ENCODE measurements at regions not wholly inside any gene's neighbourhood (a gene's known extent, or its start where the extent isn't known, plus 50 kb on each side); places are given as distances from the start of the nearest gene placed in this dataset.

- no peak for DNase-seq (ENCODE audit: low read depth)
Measured at GRCh38 chr3:35946854-35947515, 307.7 kb downstream of the ARPP21 start.

- DNase-seq (ENCODE audit: low read depth) = no peak
Measured at GRCh38 chr3:35950021-35950420, 310.7 kb downstream of the ARPP21 start.

GRCh38 chr3:35954413-35954812 lies 315.1 kb downstream of the ARPP21 start:
- DNase-seq (ENCODE audit: low read depth) = no peak

- DNase-seq (ENCODE audit: low read depth) = peak; percentile 44
Measured at GRCh38 chr3:35965908-35966307, 326.6 kb downstream of the ARPP21 start.

- DNase-seq (ENCODE audit: low read depth) = no peak
Measured at GRCh38 chr3:35966629-35967464, 327.5 kb downstream of the ARPP21 start.

GRCh38 chr3:35968043-35968622 lies 328.8 kb downstream of the ARPP21 start:
- DNase-seq (ENCODE audit: low read depth) = no peak

- no peak for DNase-seq (ENCODE audit: low read depth)
Measured at GRCh38 chr3:35969406-35969805, 330.1 kb downstream of the ARPP21 start.

- DNase-seq (ENCODE audit: low read depth) = no peak
Measured at GRCh38 chr3:35970793-35971192, 331.5 kb downstream of the ARPP21 start.

- DNase-seq (ENCODE audit: low read depth) = no peak
Measured at GRCh38 chr3:35971686-35972085, 332.4 kb downstream of the ARPP21 start.

GRCh38 chr3:35974872-35975271 lies 335.5 kb downstream of the ARPP21 start:
- no peak for DNase-seq (ENCODE audit: low read depth)

- DNase-seq (ENCODE audit: low read depth) = no peak
Measured at GRCh38 chr3:35986161-35986560, 346.8 kb downstream of the ARPP21 start.

- no peak for DNase-seq (ENCODE audit: low read depth)
Measured at GRCh38 chr3:35987386-35987785, 348.1 kb downstream of the ARPP21 start.

- DNase-seq (ENCODE audit: low read depth) = no peak
Measured at GRCh38 chr3:35992041-35992440, 352.7 kb downstream of the ARPP21 start.

GRCh38 chr3:36011791-36012190 lies 368.5 kb upstream of the STAC start:
- no peak for DNase-seq (ENCODE audit: low read depth)

GRCh38 chr3:36013425-36013824 lies 366.9 kb upstream of the STAC start:
- DNase-seq (ENCODE audit: low read depth) = no peak

GRCh38 chr3:36025232-36025631 lies 355.1 kb upstream of the STAC start:
- no peak for DNase-seq (ENCODE audit: low read depth)

GRCh38 chr3:36032180-36033047 lies 347.9 kb upstream of the STAC start:
- no peak for DNase-seq (ENCODE audit: low read depth)

- DNase-seq (ENCODE audit: low read depth) = no peak
Measured at GRCh38 chr3:36058404-36059030, 321.8 kb upstream of the STAC start.

GRCh38 chr3:36060950-36061349 lies 319.4 kb upstream of the STAC start:
- DNase-seq (ENCODE audit: low read depth) = no peak

GRCh38 chr3:36063992-36064391 lies 316.3 kb upstream of the STAC start:
- no peak for DNase-seq (ENCODE audit: low read depth)

GRCh38 chr3:36065321-36065720 lies 315.0 kb upstream of the STAC start:
- DNase-seq (ENCODE audit: low read depth) = no peak

Data from LHCN-M2 (cell line).